ENCODE measurements at regions not wholly inside any gene's neighbourhood (a gene's known extent, or its start where the extent isn't known, plus 50 kb on each side); places are given as distances from the start of the nearest gene placed in this dataset.

- peak; percentile 68 for DNase-seq
These were observed 56.8 kb upstream of the GRIA4 start for GRCh38 chr11:105553025-105553424.

GRCh38 chr11:105548359-105548758 lies 61.5 kb upstream of the GRIA4 start:
- DNase-seq, result no peak

- DNase-seq, result no peak
These were observed 71.3 kb upstream of the GRIA4 start for GRCh38 chr11:105538588-105538987.

- no peak for DNase-seq
These were observed 72.3 kb upstream of the GRIA4 start for GRCh38 chr11:105537531-105537930.

GRCh38 chr11:105524286-105524685 lies 85.6 kb upstream of the GRIA4 start:
- DNase-seq, result no peak

GRCh38 chr11:105520706-105521345 lies 89.0 kb upstream of the GRIA4 start:
- no peak for DNase-seq

- no peak for DNase-seq
These were observed 102.2 kb upstream of the GRIA4 start for GRCh38 chr11:105507496-105508254.

- no peak for DNase-seq
These were observed 117.9 kb upstream of the GRIA4 start for GRCh38 chr11:105492010-105492409.

GRCh38 chr11:105491394-105491793 lies 118.5 kb upstream of the GRIA4 start:
- DNase-seq, result no peak

GRCh38 chr11:105490333-105490732 lies 119.5 kb upstream of the GRIA4 start:
- DNase-seq, result no peak

GRCh38 chr11:105489446-105489845 lies 120.4 kb upstream of the GRIA4 start:
- no peak for DNase-seq

- DNase-seq, result no peak
These were observed 122.9 kb upstream of the GRIA4 start for GRCh38 chr11:105486929-105487328.

GRCh38 chr11:105469931-105470330 lies 139.9 kb upstream of the GRIA4 start:
- DNase-seq, result no peak

- no peak for DNase-seq
These were observed 141.7 kb upstream of the GRIA4 start for GRCh38 chr11:105468154-105468553.

GRCh38 chr11:105466582-105467228 lies 143.2 kb upstream of the GRIA4 start:
- peak; percentile 59 for DNase-seq

- no peak for DNase-seq
These were observed 151.8 kb upstream of the GRIA4 start for GRCh38 chr11:105458071-105458470.

GRCh38 chr11:105456950-105457349 lies 152.9 kb upstream of the GRIA4 start:
- no peak for DNase-seq

GRCh38 chr11:105449100-105449734 lies 160.7 kb upstream of the GRIA4 start:
- no peak for DNase-seq

GRCh38 chr11:105448703-105449079 lies 161.2 kb upstream of the GRIA4 start:
- no peak for DNase-seq

GRCh38 chr11:105447936-105448702 lies 161.8 kb upstream of the GRIA4 start:
- DNase-seq, result no peak

GRCh38 chr11:105443623-105444022 lies 166.2 kb upstream of the GRIA4 start:
- no peak for DNase-seq

- no peak for DNase-seq
These were observed 177.5 kb upstream of the GRIA4 start for GRCh38 chr11:105432241-105432995.

All from NCI-H226 (cell line).